DOHH2 (cell line): ENCODE measurements at regions not wholly inside any gene's neighbourhood (a gene's known extent, or its start where the extent isn't known, plus 50 kb on each side); places are given as distances from the start of the nearest gene placed in this dataset.
"Not testable (repeated sequence)": the region's sequence is repeated elsewhere in the genome, so short reads cannot be mapped to it uniquely, and the experiment has no call there.

Experiments used
- H3F3A ChIP-seq: fragments of 200-600 bp; sonication (generic), shearing (Covaris generic); 2 replicates; pipeline ENCODE4 v1.6.0; 2016; ENCODE audit warnings: antibody characterized with exemption, mild to moderate bottlenecking; ENCODE audit not compliant: control insufficient read depth, insufficient read depth
- H3K27ac ChIP-seq: fragments of 200-600 bp; sonication (generic); 2 replicates; pipeline ENCODE4 v1.5.1; 2014; ENCODE audit warnings: low read depth, mild to moderate bottlenecking, low read length, moderate library complexity
- H3K27me3 ChIP-seq: fragments of 200-600 bp; sonication (generic); 2 replicates; pipeline ENCODE4 v1.6.1; 2014; ENCODE audit warnings: mild to moderate bottlenecking, low read length, mixed read lengths; ENCODE audit not compliant: control insufficient read depth
- H3K36me3 ChIP-seq: fragments of 200-600 bp; sonication (generic); 2 replicates; pipeline ENCODE4 v1.6.1; 2014; ENCODE audit warnings: mild to moderate bottlenecking, low read length, moderate library complexity, mixed read lengths; ENCODE audit not compliant: control insufficient read depth
- H3K4me1 ChIP-seq: fragments of 200-600 bp; sonication (generic); 2 replicates; pipeline ENCODE4 v1.6.1; 2014; ENCODE audit warnings: mild to moderate bottlenecking, low read length, mixed read lengths; ENCODE audit not compliant: control insufficient read depth
- H3K4me2 ChIP-seq: fragments of 200-600 bp; sonication (generic); 2 replicates; pipeline ENCODE4 v1.6.0; 2014; ENCODE audit warnings: mild to moderate bottlenecking, low read length, moderate library complexity
- H3K4me3 ChIP-seq: fragments of 200-600 bp; sonication (generic); 2 replicates; pipeline ENCODE4 v1.5.1; 2014; ENCODE audit warnings: mild to moderate bottlenecking, low read length, mixed read lengths
- H3K79me2 ChIP-seq: fragments of 200-600 bp; sonication (generic); 2 replicates; pipeline ENCODE4 v1.6.1; 2014; ENCODE audit warnings: mild to moderate bottlenecking, low read length, mixed read lengths; ENCODE audit not compliant: control insufficient read depth
- H3K9me2 ChIP-seq: fragments of 200-600 bp; sonication (generic); replicated peaks from 2 replicates; pipeline ENCODE4 v1.6.1; 2014; ENCODE audit warnings: mild to moderate bottlenecking, low read length, mixed read lengths; ENCODE audit not compliant: control insufficient read depth
- H3K9me3 ChIP-seq: fragments of 200-600 bp; sonication (generic); 2 replicates; pipeline ENCODE4 v1.6.1; 2014; ENCODE audit warnings: antibody characterized with exemption, low read length, mixed read lengths; ENCODE audit not compliant: control insufficient read depth, insufficient read depth
- H4K20me1 ChIP-seq: fragments of 200-600 bp; sonication (generic); 2 replicates; pipeline ENCODE4 v1.6.0; 2014; ENCODE audit warnings: low read depth, mild to moderate bottlenecking, antibody characterized with exemption, low read length, moderate library complexity; ENCODE audit not compliant: control insufficient read depth, insufficient read depth
- CTCF ChIP-seq: fragments of 200-600 bp; sonication (generic); IDR thresholded peaks from one replicate; pipeline ENCODE4 v1.5.1; 2014; ENCODE audit warnings: antibody characterized with exemption, mild to moderate bottlenecking, low read depth, low read length; ENCODE audit not compliant: poor library complexity, severe bottlenecking
- EZH2phosphoT487 ChIP-seq: fragments of 200-600 bp; sonication (generic); IDR thresholded peaks from 2 replicates; pipeline ENCODE4 v1.6.1; 2017; ENCODE audit warnings: borderline replicate concordance, mild to moderate bottlenecking, antibody characterized with exemption, low read length, moderate library complexity, mixed read lengths

- TF ChIP-seq EZH2phosphoT487 (no peak), CTCF (no peak)
- no peak overlapping the region for H3K27ac ChIP-seq
- no peaks in the 10 kb centered on the region for H3K36me3 ChIP-seq
- H3K79me2 ChIP-seq: no peaks in the 10 kb centered on the region
- H3K4me1 ChIP-seq: no peaks in the 10 kb centered on the region
- H3K4me3 ChIP-seq: no peak overlapping the region
- H3K27me3 ChIP-seq: no peaks in the 10 kb centered on the region
- H3K9me2 ChIP-seq: no peaks in the 10 kb centered on the region
- no peaks in the 10 kb centered on the region for H3F3A ChIP-seq
- H3K4me2 ChIP-seq: no peak overlapping the region
- no peaks in the 10 kb centered on the region for H3K9me3 ChIP-seq
- no peaks in the 10 kb centered on the region for H4K20me1 ChIP-seq
Observed at GRCh38 chr3:88742674-88743507, 364.5 kb upstream of the EPHA3 start.

- Histone ChIP-seq H3K27me3 (no peaks in the 10 kb centered on the region), H3K4me1 (no peaks in the 10 kb centered on the region), H3K79me2 (no peaks in the 10 kb centered on the region), H3K36me3 (no peaks in the 10 kb centered on the region), H3K9me3 (no peaks in the 10 kb centered on the region), H3K27ac (no peak overlapping the region), H4K20me1 (no peaks in the 10 kb centered on the region), H3K9me2 (no peaks in the 10 kb centered on the region), H3F3A (no peaks in the 10 kb centered on the region), H3K4me3 (no peak overlapping the region), H3K4me2 (no peak overlapping the region)
- TF ChIP-seq EZH2phosphoT487: no peak
- no peak for TF ChIP-seq CTCF
Observed at GRCh38 chr3:88744896-88745295, 362.5 kb upstream of the EPHA3 start.

- H3K9me3 ChIP-seq, H3K36me3 ChIP-seq, H3F3A ChIP-seq, H3K4me1 ChIP-seq, H3K79me2 ChIP-seq, H3K4me2 ChIP-seq, H3K4me3 ChIP-seq, H3K27me3 ChIP-seq, H4K20me1 ChIP-seq, H3K9me2 ChIP-seq, H3K27ac ChIP-seq: not testable (repeated sequence)
Observed at GRCh38 chr3:88747145-88747544, 360.3 kb upstream of the EPHA3 start.

- TF ChIP-seq CTCF (no peak), EZH2phosphoT487 (no peak)
- Histone ChIP-seq H3F3A (no peaks in the 10 kb centered on the region), H3K79me2 (no peaks in the 10 kb centered on the region), H3K27ac (no peak overlapping the region), H3K9me3 (no peaks in the 10 kb centered on the region), H3K4me2 (no peak overlapping the region), H3K36me3 (no peaks in the 10 kb centered on the region), H3K27me3 (no peaks in the 10 kb centered on the region), H3K4me3 (no peak overlapping the region), H3K9me2 (no peaks in the 10 kb centered on the region), H3K4me1 (no peaks in the 10 kb centered on the region), H4K20me1 (no peaks in the 10 kb centered on the region)
Observed at GRCh38 chr3:88758676-88759075, 348.7 kb upstream of the EPHA3 start.
